ENCODE measurements at regions not wholly inside any gene's neighbourhood (a gene's known extent, or its start where the extent isn't known, plus 50 kb on each side); places are given as distances from the start of the nearest gene placed in this dataset.

DNA sequence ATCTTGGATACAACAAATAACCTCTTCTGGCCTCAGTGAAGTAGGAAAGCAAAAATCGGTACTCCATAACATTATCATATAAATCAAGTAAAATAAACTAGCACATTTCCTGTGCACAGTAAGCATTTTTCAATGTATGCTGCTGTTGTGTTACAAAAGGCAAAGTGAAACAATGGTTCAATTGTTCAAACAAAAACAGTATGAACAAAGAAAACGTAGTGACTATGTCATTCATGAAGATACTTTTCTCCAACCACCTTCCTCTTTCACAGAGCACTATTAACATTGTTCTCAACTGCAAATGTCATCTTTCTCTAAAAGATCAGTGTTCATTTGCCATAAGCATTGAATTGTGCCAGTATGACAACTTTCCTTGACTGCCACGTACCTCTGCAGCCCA, 318.6 kb upstream of the PRDM1 start:
- DNase-seq (ENCODE audit: low read depth in 2 of 2), result no peak

DNA sequence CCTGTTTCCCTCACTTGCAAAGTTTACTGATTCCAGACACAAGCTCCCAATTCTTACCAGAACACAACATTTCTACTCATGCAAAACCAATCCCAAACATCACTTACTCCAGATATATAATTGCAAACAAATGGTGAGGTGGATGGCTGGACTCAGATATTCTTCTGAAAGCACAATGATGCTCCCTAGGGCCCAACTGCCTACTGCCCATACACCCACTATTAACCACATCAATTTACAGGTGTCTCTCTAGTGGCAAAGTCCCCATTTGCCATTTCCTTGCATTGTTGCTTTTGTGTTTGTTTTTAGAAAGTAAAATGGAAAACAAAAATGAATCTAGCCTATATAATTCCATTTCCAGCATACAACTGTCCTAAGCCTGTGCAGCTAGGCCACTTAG, 320.9 kb upstream of the PRDM1 start:
- no peak for DNase-seq (ENCODE audit: low read depth in 2 of 2)

DNA sequence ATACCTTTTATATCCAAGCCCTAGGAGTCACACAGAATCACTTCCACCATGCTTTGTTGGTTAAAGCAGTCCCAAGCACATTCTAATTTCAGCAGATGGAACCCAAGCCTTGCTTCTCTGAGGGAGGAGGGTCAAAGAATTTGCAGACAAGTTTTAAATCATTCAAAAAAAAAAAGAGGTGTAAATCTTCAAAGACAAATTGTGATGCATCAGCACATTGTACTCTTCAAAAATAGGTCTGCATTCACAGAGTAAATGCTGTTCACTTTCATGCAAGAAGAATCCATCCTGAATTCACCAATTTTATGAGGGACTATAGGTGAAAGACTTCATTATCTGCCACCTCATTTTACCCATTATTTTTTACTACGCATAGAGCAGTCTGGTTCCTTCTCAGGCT, 321.8 kb upstream of the PRDM1 start:
- no peak for DNase-seq (ENCODE audit: low read depth in 2 of 2)

DNA sequence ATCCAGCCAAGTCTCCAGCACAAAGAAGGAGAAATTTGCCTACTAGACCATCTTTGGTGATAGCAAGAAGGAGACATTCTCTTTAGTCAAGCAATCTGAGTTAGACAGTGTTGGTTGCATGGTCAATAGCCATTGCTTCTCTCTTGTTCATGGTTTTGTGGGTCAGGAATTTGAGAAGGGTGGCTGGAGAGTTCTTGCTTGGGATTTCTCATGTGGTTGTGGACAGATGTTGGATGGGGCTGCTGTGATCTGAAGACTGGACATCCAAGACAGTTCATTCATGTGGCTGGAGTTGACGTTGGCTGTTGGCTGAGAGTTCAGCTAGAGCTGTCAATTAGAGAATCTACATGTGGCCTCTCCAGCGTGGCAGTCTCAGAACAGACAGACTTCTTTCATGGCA, 322.3 kb upstream of the PRDM1 start:
- no peak for DNase-seq (ENCODE audit: low read depth in 2 of 2)

DNA sequence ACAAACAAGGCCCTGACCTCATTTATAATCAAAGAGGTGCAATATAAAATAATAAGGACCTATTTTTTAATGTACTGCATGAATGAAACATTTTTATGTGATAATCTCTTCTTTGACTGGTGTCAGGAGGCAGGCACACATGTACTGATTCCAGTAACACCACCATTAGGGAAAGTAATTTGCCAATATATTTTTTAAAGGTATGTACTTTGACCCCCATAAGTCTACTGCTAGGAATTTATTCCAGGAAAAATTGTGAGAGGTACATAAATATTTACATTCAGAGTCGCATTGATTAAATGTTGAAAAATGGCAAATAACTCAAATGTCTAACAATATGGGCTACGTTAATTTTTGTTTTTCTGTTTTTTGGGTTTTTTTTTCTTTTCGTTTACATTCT, 325.4 kb upstream of the PRDM1 start:
- no peak for DNase-seq (ENCODE audit: low read depth in 2 of 2)

DNA sequence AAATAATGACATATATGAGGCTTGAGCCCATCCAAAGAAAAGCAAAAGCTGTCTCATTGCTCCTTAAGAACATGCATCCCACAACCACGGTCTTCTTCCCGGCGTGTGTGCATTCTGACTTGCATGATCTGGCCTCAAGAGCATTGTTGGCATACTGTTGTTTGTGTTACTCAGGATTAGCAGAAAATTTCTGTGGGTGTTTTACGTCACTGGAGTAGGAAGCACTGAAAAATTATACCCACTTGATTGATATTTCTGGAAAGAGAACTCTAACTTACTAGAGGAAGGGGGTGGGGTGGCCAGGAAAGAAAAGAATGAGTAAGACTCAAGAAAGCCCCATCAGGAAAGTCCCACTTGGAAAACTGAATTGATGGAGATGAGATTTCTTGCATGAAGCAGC, 326.2 kb upstream of the PRDM1 start:
- DNase-seq (ENCODE audit: low read depth in 2 of 2), result peak; percentile 65 to 66

DNA sequence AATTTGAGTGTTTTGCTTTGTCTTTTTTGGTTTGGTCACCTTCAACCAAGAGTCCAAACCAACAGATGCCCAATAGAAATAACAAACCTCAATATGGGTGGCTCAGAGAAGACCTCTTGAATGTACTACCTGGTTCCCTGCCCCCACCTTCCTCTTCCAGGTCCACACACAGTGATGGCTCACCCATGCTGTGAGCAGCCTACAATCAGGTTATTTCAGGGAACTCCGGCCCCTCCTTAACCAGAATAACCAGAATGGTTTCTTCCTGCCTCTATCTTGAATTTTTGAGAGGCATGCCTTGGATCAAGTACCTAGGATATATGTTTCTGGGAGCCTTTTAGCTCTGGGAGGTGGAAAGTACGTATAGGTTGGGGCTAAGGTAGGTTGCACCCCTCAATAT, 327.1 kb upstream of the PRDM1 start:
- no peak for DNase-seq (ENCODE audit: low read depth in 2 of 2)

DNA sequence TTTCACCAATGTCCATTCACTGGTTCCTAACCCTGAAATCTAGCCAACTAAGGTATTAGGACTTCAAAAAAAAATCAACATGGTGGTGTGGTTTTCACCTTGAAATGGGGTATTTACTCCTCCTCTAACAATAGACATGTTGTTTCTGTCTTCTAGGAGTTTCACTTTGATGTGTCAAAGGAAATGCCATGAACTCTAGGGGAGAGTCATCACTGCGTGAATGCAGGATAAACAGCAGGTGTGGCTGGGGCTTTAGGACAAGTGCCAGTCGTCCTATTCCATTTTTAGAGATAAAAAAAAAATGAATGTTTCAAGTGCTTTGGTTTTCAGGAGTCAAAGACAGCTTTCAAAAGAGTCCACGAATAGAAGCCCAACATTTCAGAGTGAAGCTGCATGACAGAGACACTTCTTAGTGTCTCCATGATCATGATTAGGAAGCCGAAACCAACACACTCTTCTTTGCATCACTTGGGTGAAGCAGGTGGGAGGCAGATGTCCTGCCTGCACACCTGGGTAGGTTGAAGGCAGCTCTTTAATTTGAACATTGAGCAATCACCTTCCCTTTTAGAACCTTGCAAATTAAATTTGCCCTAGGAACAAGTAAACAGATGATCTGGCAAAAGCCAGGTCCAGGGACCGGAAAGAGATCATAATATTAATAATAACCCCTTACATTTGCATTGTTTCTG, 328.5 kb upstream of the PRDM1 start:
- no peak for DNase-seq (ENCODE audit: low read depth in 2 of 2)

DNA sequence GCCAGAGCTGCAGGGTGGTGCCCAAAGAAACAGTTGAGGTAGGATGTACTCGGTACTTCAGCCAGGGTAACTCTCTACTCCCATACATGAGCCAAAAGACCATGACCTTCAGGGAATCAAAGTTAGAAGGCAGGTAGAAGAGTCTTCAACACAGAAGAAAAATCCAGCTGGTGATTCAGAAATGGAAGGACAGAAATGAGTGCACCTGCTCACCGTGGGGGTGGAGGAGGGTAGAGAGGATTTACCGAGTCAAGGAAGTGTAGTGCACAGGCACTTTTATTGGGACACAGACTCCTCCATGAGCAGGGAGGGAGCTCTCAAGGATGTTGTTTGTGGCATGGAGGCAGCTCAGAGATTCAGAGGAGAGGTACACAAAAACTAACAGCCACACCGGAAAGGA, 330.3 kb upstream of the PRDM1 start:
- DNase-seq (ENCODE audit: low read depth in 2 of 2), result no peak

DNA sequence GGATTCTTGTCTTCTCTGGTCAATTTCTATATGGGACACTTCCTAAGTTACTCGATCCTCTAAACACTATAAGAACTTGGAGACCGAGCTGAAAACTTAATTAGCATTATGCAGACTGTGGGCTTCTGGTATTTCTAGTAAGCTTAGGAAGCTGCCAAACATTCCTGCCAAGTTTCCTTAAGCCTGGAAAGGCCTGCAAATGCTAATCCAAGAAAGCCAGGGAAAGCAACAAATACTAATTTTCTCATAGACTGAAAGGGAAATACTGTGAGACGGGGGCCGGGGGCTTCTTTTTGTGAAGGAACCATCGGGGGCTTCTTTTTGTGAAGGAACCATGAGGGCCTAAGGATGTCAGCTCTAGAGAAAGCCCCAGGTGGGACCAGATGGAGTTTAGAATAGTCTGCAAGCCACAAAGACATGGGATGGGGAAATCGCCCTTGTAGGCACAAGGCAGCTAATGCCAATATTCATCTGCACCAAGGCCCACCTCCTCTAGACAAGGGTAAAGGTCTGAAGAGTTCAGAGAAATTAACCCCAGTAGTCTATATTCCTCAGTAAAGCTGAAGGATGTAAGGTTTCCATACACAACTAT, 332.4 kb upstream of the PRDM1 start:
- peak; percentile 63 to 65 for DNase-seq (ENCODE audit: low read depth in 2 of 2)

DNA sequence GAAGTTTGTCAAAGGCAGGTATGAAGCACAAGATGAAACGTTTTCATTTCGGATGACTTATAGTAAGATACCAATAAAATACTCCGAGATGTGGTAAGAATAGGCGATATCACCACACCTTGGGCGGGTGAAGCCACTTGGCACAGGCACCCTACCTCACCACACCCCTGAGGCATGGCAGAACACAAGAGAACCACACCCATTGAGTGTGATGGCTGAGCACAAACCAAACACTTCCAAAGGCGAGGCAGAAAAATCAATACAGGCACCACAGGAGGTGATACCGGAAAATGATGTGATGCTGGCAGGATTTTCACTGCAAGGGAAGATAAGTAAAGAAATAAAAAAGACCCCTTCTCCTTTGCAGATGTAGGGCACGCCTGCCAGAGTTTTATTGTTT, 332.9 kb upstream of the PRDM1 start:
- DNase-seq (ENCODE audit: low read depth in 2 of 2), result no peak

DNA sequence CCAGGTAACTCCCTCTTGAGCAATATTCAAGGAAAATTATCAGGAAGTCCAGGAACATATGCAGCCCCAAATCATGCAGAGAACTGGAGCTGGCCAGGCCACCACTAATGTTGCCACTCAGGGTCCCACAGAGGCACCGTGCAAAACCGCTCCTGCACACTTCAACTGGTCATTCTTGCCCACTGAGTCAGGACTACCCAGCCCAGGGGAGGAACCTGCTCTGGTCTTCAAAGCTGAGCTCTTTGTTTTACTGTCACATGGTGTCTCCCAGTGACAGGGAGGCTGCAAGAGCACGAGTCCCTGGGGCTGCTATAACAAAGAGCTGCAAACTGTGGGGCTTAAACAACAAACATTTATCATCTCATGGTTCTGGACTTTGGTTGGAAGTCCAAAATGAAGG, 336.0 kb upstream of the PRDM1 start:
- DNase-seq (ENCODE audit: low read depth in 2 of 2), result no peak

DNA sequence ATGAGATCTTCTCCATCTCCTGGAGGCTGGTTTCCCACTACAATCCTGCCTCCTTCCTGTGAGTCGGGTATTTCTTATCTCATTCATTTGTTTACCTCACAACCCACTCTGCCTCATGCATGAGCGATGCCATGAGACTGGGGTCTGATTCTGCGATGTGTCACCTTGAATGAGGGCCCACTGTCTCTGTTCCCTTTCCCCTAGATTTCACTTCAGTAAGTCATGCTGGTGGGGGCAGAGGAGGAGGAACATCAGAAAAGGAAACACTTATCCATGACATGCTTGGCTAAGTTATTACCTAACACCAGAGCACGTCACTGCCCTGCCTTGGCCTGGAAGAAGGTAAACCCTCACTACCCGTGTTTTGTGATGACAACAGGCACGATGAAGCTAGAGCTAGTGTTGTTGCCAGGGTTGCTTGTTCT, 337.4 kb upstream of the PRDM1 start:
- no peak for DNase-seq (ENCODE audit: low read depth in 2 of 2)

DNA sequence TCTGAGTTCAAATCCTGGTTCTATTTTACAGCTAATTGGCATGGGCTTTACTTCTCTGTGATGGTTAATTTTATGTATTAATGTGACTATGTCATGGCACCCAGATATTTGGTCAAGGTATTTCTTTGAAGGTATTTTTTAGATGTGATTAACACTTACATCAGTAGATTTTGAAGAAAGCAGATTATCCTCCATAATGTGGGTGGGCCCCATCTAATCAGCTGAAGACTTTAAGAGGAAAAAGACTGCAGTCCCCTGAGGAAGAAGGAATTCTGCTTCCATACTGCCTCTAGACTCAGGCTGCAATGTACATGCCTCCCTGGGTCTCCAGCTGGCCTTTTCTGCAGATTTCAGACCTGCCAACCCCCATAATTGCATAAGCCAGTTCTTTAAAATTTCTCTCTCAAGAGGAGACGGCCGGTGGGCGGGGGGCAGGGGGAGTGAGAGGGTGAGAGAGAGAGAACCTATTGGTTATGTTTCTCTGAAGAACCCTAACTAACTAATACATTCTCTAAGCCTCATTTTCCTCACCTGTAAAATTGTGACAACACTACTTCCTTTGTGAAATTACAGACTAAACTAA, 338.2 kb upstream of the PRDM1 start:
- no peak for DNase-seq (ENCODE audit: low read depth in 2 of 2)

DNA sequence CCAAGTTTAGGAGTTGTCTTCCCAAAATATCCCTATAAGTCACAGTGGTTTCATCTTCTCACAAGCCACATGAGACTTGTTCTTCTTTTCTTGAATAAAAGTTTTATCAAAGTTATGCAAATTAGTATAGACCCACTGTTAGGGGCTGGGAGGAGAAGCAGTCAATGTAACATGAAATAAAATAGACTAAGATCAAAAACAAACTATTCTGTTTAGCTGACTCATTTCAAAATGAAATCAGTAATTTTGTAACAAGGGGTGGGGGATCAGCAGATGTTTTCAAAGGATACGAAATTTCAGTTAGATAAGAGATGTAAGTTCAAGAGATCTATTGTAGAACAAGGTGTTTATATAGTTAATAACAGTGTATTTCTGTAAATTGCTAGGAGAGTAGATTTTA, 339.6 kb upstream of the PRDM1 start:
- DNase-seq (ENCODE audit: low read depth in 2 of 2), result no peak

DNA sequence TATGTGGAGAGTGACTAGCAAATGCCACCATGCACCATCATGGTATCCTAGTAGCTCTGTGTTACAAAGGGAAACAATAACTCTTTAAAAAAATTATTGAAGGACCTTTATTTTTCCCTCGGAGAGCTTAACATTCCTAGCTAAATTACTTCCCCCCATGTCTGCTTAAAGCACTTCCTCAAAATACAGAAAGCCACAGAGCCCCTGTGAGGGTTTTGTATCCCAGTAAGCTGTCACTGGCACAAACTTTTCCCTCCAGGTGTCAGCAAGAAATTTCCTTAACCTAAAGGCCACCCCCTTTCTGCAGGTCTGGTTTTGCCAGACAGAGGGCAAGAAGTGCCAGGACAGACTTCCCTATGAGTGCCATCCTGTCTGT, 340.0 kb upstream of the PRDM1 start:
- DNase-seq (ENCODE audit: low read depth in 2 of 2), result no peak

DNA sequence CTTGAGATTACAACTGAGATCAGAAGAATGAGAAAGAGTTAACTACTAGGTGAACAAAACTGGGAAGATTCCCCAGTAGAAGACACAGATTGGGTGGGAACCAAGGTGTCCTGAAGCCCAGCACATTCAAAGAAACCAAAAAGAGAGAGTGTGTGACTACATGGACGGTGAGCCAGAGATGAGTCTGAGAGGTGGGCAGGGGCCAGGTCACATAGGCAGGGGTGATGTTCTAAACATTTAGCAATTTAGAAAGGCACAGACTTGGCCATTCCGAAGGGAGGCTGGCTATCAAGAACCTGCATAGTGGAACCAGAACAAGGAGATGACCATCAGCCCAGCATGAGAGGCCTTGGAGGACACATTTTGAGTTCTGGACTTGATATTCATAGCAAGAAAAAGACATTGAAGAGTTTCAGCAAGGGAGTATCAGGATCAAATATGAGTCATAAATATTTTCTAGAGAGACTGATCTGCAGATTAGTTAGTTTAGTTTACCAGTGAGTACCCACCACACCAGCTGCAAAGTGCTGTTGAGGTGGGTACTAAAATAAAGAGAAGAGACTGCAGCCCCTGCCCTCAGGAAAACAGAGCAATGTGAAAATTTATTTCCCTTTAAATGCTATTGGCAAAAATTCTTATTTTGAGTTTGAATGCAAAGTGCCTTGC, 340.5 kb upstream of the PRDM1 start:
- no peak for DNase-seq (ENCODE audit: low read depth in 2 of 2)

DNA sequence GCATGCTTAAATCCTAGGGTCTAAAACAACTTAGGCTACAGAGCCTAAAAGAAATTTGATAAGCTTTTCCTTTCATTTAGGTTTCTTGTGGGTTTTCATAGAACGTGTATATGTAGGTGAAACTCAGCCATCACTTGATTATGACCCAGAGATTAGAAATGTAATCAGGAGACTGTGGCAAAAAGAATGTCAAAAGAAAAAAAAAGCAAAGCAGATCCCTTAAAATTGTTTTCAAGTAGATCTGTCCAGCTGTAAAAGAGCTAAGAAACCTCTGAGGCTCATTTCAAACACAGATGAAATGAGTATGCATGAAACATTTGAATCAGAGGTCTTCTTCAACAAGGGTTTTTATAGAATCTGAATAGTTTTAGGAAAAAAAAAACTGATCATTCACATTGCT, 341.3 kb upstream of the PRDM1 start:
- DNase-seq (ENCODE audit: low read depth in 2 of 2), result no peak

DNA sequence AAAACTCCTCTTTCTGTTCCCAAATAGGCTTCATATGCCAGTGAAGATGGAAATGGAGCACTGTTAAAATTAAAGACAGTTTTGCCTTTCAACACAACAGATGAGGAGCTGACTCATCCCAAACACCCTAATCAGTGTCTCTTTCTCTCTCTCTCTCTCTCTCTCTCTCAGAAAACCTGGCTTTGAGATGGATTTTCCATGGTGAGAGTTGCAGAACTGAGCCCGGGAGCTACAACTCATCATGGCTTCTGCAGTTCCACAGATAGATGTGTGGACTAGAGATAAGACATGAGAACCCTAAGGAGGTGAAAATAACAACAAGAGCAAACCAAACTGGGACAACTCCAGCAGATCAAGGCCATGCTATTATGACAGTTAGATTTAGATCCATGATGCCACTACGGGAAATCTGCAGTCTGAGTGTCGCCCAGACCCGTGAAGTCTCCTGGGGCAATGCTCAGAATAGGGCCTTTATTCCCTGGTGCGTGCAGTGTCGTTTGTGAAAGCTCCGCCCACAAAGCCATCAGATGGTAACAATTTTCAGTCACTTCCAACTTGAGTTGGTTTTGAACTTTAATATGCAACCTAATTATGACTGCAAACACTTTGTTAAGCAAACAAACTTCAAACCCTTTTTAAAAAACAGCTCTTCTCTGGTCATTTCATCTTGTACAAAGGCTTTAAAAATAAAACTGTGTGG, 338.2 kb upstream of the PREP start:
- peak; percentile 21 to 34 for DNase-seq (ENCODE audit: low read depth in 2 of 2)

DNA sequence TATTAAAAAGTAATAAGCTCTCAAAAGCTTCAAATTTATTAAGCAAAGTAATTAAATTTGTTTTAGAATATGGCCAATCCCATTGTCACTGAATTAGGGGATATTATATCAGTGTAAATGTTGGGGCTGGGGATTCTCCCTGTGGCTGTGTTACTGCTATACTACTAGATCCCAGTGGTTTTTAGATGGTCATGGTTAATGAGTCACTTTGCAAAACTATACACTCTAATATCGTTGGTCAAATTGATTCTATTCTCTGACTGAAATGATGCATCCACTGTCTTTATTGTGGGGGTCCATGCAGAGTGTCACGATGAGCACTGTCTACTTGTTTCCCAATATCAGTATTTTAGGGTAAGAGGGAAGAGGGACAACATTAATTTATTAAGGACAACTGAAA, 336.9 kb upstream of the PREP start:
- no peak for DNase-seq (ENCODE audit: low read depth in 2 of 2)

DNA sequence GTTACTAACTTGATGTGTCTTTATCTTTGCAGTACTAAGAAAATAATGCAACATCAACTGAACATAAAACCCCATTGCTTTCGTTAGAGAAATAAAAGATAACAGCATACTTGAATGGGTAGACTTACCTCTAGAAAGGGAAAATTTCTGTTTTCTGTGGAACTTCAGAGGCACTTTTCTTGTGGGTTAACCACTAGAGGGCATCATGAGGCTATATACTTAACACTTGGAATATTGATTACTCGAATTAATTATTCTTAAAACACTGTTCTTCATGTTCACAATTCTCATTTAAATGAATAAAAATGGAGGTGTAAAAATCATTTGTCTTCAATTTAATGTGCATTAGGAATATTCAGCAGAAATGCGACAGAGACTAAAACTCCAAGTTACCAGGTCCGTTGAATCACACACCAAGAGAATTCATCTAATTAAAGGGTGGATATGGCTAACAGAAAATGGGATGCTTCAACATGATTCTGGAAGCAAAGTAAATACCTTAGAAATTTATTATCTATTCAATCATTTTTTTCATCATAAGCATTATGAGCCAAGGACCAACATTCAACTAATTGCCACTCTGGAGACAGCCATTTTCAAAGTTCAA, 330.8 kb upstream of the PREP start:
- no peak for DNase-seq (ENCODE audit: low read depth in 2 of 2)

DNA sequence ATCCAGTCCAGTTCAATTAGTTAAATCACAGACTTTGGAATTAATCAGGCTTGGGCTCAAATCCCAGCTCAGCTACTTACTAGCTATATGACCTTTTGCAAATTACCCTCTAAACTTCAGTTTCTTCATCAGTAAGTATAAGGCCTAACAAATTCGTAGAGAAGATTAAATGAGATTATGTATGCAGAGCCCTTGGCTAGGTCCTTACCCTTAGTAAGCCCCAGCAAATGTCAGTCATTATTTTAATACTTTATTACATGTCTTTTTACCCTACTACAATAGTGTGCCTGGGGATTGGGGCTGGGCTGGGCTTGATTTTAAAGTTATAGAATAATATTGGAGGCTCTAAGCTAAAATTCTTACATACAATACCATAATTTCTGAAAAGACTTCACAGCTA, 326.1 kb upstream of the PREP start:
- DNase-seq (ENCODE audit: low read depth in 2 of 2), result no peak
